Ovary (tissue), 3 donors: ENCODE measurements at regions not wholly inside any gene's neighbourhood (a gene's known extent, or its start where the extent isn't known, plus 50 kb on each side); places are given as distances from the start of the nearest gene placed in this dataset.

Source experiments
- CTCF ChIP-seq, 3 donors: fragments of 450-650 bp in 2 of 3; fragments of 200-600 bp in 1 of 3; IDR thresholded peaks; one replicate each; pipeline versions ENCODE4 v1.5.1 to v1.8.0; 2016 to 2022; ENCODE audit warnings: antibody characterized with exemption in 3 of 3, mild to moderate bottlenecking in 1 of 3
- POLR2A ChIP-seq: fragments of 450-650 bp; IDR thresholded peaks from one replicate; pipeline ENCODE4 v1.6.1; 2017; ENCODE audit warnings: antibody characterized with exemption, mild to moderate bottlenecking, moderate library complexity
- donor health status: DM: no; HTN: no; CAD: no.

DNA sequence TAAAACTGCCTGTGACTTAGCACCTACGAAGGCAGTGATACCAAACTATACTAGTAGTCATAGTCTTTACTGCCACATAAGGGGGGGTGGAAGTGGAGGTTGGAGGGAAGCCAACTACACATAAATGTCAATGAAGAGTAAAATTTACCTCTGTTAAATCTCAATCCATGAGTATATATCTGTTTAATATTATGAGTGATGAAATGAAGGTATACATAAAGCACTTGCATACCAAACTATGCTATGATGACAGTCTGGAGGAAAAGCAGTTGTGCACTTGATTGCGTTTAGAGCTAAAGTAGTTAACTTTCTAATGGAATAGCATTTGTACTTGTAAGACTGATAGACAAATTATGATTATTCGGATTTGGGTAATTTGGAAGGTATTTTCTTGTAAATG lies 129.2 kb upstream of the POU5F2 start:
- TF ChIP-seq POLR2A = no peak
- TF ChIP-seq CTCF (IDR thresholded peaks at IDR 0.05) = no peak
